Tibial nerve (tissue), 4 donors: ENCODE measurements at regions not wholly inside any gene's neighbourhood (a gene's known extent, or its start where the extent isn't known, plus 50 kb on each side); places are given as distances from the start of the nearest gene placed in this dataset.

Source experiments
- CTCF ChIP-seq, 5 experiments: fragments of 200-600 bp in 3 of 5; fragments of 450-650 bp in 2 of 5; sonication (generic) in 3 of 5; IDR thresholded peaks; one replicate each; pipeline ENCODE4 v1.5.1; 2016 to 2019; ENCODE audit warnings: antibody characterized with exemption in 5 of 5, mild to moderate bottlenecking in 3 of 5, moderate library complexity in 2 of 5
- EP300 ChIP-seq, 2 donors: sonication (generic); formaldehyde crosslinking; IDR thresholded peaks; one replicate each; pipeline ENCODE4 v1.6.1; 2017; ENCODE audit warnings: antibody characterized with exemption in 2 of 2, mild to moderate bottlenecking in 1 of 2

- TF ChIP-seq CTCF (IDR thresholded peaks at IDR 0.05) (no peak), EP300 (IDR thresholded peaks at IDR 0.05) (no peak)
Observed at GRCh38 chr2:147662221-147662620, 182.6 kb upstream of the ACVR2A start.
